CD1c-positive myeloid dendritic cell (primary cell): ENCODE measurements at regions not wholly inside any gene's neighbourhood (a gene's known extent, or its start where the extent isn't known, plus 50 kb on each side); places are given as distances from the start of the nearest gene placed in this dataset.
A peak's percentile ranks its signal among the peaks of the same experiment; 100 is the strongest.
"Not testable (repeated sequence)": the region's sequence is repeated elsewhere in the genome, so short reads cannot be mapped to it uniquely, and the experiment has no call there.

Experiments used
- DNase-seq: peaks from one replicate; pipeline ENCODE4 v3.0.0-alpha.2; 2016; ENCODE audit errors: extremely low spot score

- not testable (repeated sequence) for DNase-seq
Observed at GRCh38 chr1:55514571-55514970, 299.4 kb upstream of the USP24 start.

GRCh38 chr1:55512466-55512865, 297.3 kb upstream of the USP24 start:
- DNase-seq, result no peak

- DNase-seq, result no peak
Observed at GRCh38 chr1:55507578-55507931, 292.4 kb upstream of the USP24 start.

GRCh38 chr1:55506740-55507577, 291.8 kb upstream of the USP24 start:
- DNase-seq, result no peak

GRCh38 chr1:55505326-55505725, 290.2 kb upstream of the USP24 start:
- DNase-seq, result no peak

GRCh38 chr1:55504306-55504731, 289.2 kb upstream of the USP24 start:
- no peak for DNase-seq

- no peak for DNase-seq
Observed at GRCh38 chr1:55503663-55504305, 288.6 kb upstream of the USP24 start.

- DNase-seq, result no peak
Observed at GRCh38 chr1:55500601-55501000, 285.4 kb upstream of the USP24 start.

- no peak for DNase-seq
Observed at GRCh38 chr1:55490547-55490946, 275.4 kb upstream of the USP24 start.

GRCh38 chr1:55484173-55484572, 269.0 kb upstream of the USP24 start:
- no peak for DNase-seq

- DNase-seq, result no peak
Observed at GRCh38 chr1:55483523-55483922, 268.4 kb upstream of the USP24 start.

GRCh38 chr1:55481634-55482033, 266.5 kb upstream of the USP24 start:
- no peak for DNase-seq

- no peak for DNase-seq
Observed at GRCh38 chr1:55480029-55480795, 265.0 kb upstream of the USP24 start.

- no peak for DNase-seq
Observed at GRCh38 chr1:55478742-55479141, 263.6 kb upstream of the USP24 start.

- DNase-seq, result no peak
Observed at GRCh38 chr1:55477953-55478352, 262.8 kb upstream of the USP24 start.

GRCh38 chr1:55476445-55477015, 261.4 kb upstream of the USP24 start:
- no peak for DNase-seq

GRCh38 chr1:55474168-55474786, 259.1 kb upstream of the USP24 start:
- DNase-seq, result peak; percentile 69

GRCh38 chr1:55473661-55474060, 258.5 kb upstream of the USP24 start:
- no peak for DNase-seq

- DNase-seq, result no peak
Observed at GRCh38 chr1:55472784-55473183, 257.6 kb upstream of the USP24 start.

GRCh38 chr1:55472115-55472514, 257.0 kb upstream of the USP24 start:
- no peak for DNase-seq

- no peak for DNase-seq
Observed at GRCh38 chr1:55468142-55468795, 253.1 kb upstream of the USP24 start.
